ENCODE measurements at regions not wholly inside any gene's neighbourhood (a gene's known extent, or its start where the extent isn't known, plus 50 kb on each side); places are given as distances from the start of the nearest gene placed in this dataset.

GRCh38 chr2:8045081-8045614 lies 636.7 kb upstream of the ID2 start:
- TF ChIP-seq CTCF (IDR thresholded peaks at IDR 0.05 in 4 of 5, conservative IDR thresholded peaks at IDR 0.05 in 1 of 5) (no peak), POLR2A (IDR thresholded peaks at IDR 0.05) (no peak)
